A549 (cell line): ENCODE measurements at regions not wholly inside any gene's neighbourhood (a gene's known extent, or its start where the extent isn't known, plus 50 kb on each side); places are given as distances from the start of the nearest gene placed in this dataset.

Experiments
- ATAC-seq, 2 experiments: fragments of 200-7000 bp in 1 of 2; fragments of >200 bp in 1 of 2; cut with Nextera tagmentation in 1 of 2; cut with Tn5 transposase in 1 of 2; 3 replicates each; pipeline versions ENCODE4 v1.8.0 to v1.9.1; 2018 to 2020; ENCODE audit warnings: mild to moderate bottlenecking in 1 of 2, moderate library complexity in 1 of 2
- CTCF ChIA-PET: fragments of 300-600 bp; sonication (Branson Sonifier 250); formaldehyde crosslinking; extraction: SDS; loops from one replicate; lab custom pipeline; 2021; ENCODE audit warnings: antibody characterized with exemption, inconsistent platforms; lab: Yijun Ruan, JAX
- POLR2A ChIA-PET: fragments of 350-600 bp; formaldehyde crosslinking; extraction: SDS; loops from one replicate; lab custom pipeline; 2021; ENCODE audit warnings: antibody characterized with exemption, inconsistent platforms; lab: Yijun Ruan, JAX
- DNase-seq, 2 experiments: peaks; one replicate each; pipeline versions ENCODE4 v3.0.0 to v3.0.0-alpha.2; 2011 to 2016; ENCODE audit warnings: low read depth in 1 of 2, low spot score in 1 of 2
- FAIRE-seq: peaks from 2 replicates; lab custom pipeline; 2011; peaks lifted over from hg19 to GRCh38; lab: Jason Lieb, UNC
- H3K27ac ChIP-seq, 2 experiments: fragments of >200 bp; sonication (Bioruptor Twin); formaldehyde crosslinking; 3 replicates each; pipeline ENCODE4 v1.5.1; 2016 to 2017
- H3K4me1 ChIP-seq: fragments of >200 bp; sonication (Bioruptor Twin); formaldehyde crosslinking; 3 replicates; pipeline ENCODE4 v1.6.1; 2016
- H3K4me2 ChIP-seq: fragments of >200 bp; sonication (Bioruptor Twin); formaldehyde crosslinking; 3 replicates; pipeline ENCODE4 v1.6.1; 2016
- H3K4me3 ChIP-seq: fragments of >200 bp; sonication (Bioruptor Twin); formaldehyde crosslinking; 3 replicates; pipeline ENCODE4 v1.5.1; 2016
- H3K9me3 ChIP-seq: fragments of >200 bp; sonication (Bioruptor Twin); formaldehyde crosslinking; 3 replicates; pipeline ENCODE4 v1.6.1; 2016
- BHLHE40 ChIP-seq: IDR thresholded peaks from 2 replicates; pipeline ENCODE4 v1.6.1; 2012; ENCODE audit warnings: low read depth, low read length, inconsistent platforms
- CBX8 ChIP-seq: fragments of 200-600 bp; sonication (generic); IDR thresholded peaks from 2 replicates; pipeline ENCODE4 v1.6.1; 2016
- CEBPB ChIP-seq, 2 experiments: fragments of >200 bp in 1 of 2; sonication (Bioruptor Twin) in 1 of 2; formaldehyde crosslinking in 1 of 2; IDR thresholded peaks; 2 replicates each; pipeline ENCODE4 v1.6.1; 2012 to 2016
- ESRRA ChIP-seq: fragments of 150-350 bp; IDR thresholded peaks from 2 replicates; pipeline ENCODE4 v1.6.1; 2014; ENCODE audit warnings: mild to moderate bottlenecking, low read length, borderline replicate concordance
- FOXS1 ChIP-seq: fragments of 250-450 bp; sonication (Bioruptor Pico); IDR thresholded peaks from 2 replicates; pipeline ENCODE4 v1.5.0; 2020; ENCODE audit warnings: mild to moderate bottlenecking, moderate library complexity
- HDAC2 ChIP-seq: fragments of 200-600 bp; sonication (generic); IDR thresholded peaks from 2 replicates; pipeline ENCODE4 v1.6.1; 2016
- HEYL ChIP-seq: fragments of 250-450 bp; sonication (Bioruptor Pico); IDR thresholded peaks from 2 replicates; pipeline ENCODE4 v1.8.0; 2021; ENCODE audit warnings: mild to moderate bottlenecking, moderate library complexity
- HOXA7 ChIP-seq: fragments of 250-450 bp; sonication (Bioruptor Pico); IDR thresholded peaks from 2 replicates; pipeline ENCODE4 v1.5.0; 2020; ENCODE audit warnings: mild to moderate bottlenecking, moderate library complexity
- HOXB13 ChIP-seq: fragments of 250-450 bp; sonication (Bioruptor Pico); IDR thresholded peaks from 2 replicates; pipeline ENCODE4 v1.5.0; 2020; ENCODE audit warnings: low read depth, mild to moderate bottlenecking, moderate library complexity
- HOXB5 ChIP-seq: fragments of 250-450 bp; sonication (Bioruptor Pico); IDR thresholded peaks from 2 replicates; pipeline ENCODE4 v1.5.0; 2020; ENCODE audit warnings: mild to moderate bottlenecking, moderate library complexity
- JUN ChIP-seq, 2 experiments: fragments of >200 bp; sonication (Bioruptor Twin); formaldehyde crosslinking; IDR thresholded peaks; 2 replicates in 1 of 2; 3 replicates in 1 of 2; pipeline ENCODE4 v1.6.1; 2016 to 2017
- KDM1A ChIP-seq: fragments of 200-600 bp; sonication (generic); IDR thresholded peaks from 2 replicates; pipeline ENCODE4 v1.6.1; 2016; ENCODE audit warnings: low read depth, mild to moderate bottlenecking
- KDM5A ChIP-seq: fragments of 200-600 bp; sonication (generic); IDR thresholded peaks from 2 replicates; pipeline ENCODE4 v1.6.1; 2016; ENCODE audit warnings: antibody characterized with exemption, mild to moderate bottlenecking
- MAFK ChIP-seq: fragments of 450-650 bp; IDR thresholded peaks from 2 replicates; pipeline ENCODE4 v1.6.1; 2014; ENCODE audit not compliant: partially characterized antibody
- MAZ ChIP-seq: fragments of 150-350 bp; IDR thresholded peaks from 2 replicates; pipeline ENCODE4 v1.6.1; 2014; ENCODE audit warnings: antibody characterized with exemption, low read depth, low read length, borderline replicate concordance
- NFE2L2 ChIP-seq: fragments of 150-350 bp; conservative IDR thresholded peaks from 2 replicates; pipeline ENCODE4 v1.6.1; 2014; ENCODE audit warnings: low read length
- POLR2A ChIP-seq: IDR thresholded peaks from 2 replicates; pipeline ENCODE4 v1.6.1; 2012; ENCODE audit warnings: mild to moderate bottlenecking, low read length
- RARB ChIP-seq: fragments of 250-450 bp; sonication (Bioruptor Pico); IDR thresholded peaks from 2 replicates; pipeline ENCODE4 v1.8.0; 2021; ENCODE audit warnings: mild to moderate bottlenecking, moderate library complexity
- RCOR1 ChIP-seq: fragments of 150-350 bp; IDR thresholded peaks from 2 replicates; pipeline ENCODE4 v1.6.1; 2014; ENCODE audit warnings: antibody characterized with exemption, low read length, low read depth
- RFX5 ChIP-seq: fragments of 450-650 bp; IDR thresholded peaks from 2 replicates; pipeline ENCODE4 v1.7.1; 2014; ENCODE audit warnings: antibody characterized with exemption, mild to moderate bottlenecking, moderate library complexity
- RNF2 ChIP-seq: fragments of 200-600 bp; sonication (generic); IDR thresholded peaks from 2 replicates; pipeline ENCODE4 v1.6.1; 2016; ENCODE audit warnings: low read depth, mild to moderate bottlenecking, antibody characterized with exemption, moderate library complexity, borderline replicate concordance
- SMC3 ChIP-seq: fragments of >200 bp; sonication (Bioruptor Twin); formaldehyde crosslinking; IDR thresholded peaks from 3 replicates; pipeline ENCODE4 v1.6.1; 2018; ENCODE audit warnings: inconsistent platforms
- SREBF2 ChIP-seq: fragments of 450-650 bp; IDR thresholded peaks from 2 replicates; pipeline ENCODE4 v1.6.1; 2014; ENCODE audit warnings: mild to moderate bottlenecking, moderate library complexity
- TFCP2L1 ChIP-seq: fragments of 250-450 bp; sonication (Bioruptor Pico); IDR thresholded peaks from 2 replicates; pipeline ENCODE4 v1.5.0; 2021; ENCODE audit warnings: mild to moderate bottlenecking
- TP53 ChIP-seq: fragments of 250-450 bp; sonication (Bioruptor Pico); IDR thresholded peaks from 2 replicates; pipeline ENCODE4 v1.5.0; 2021; ENCODE audit warnings: mild to moderate bottlenecking, moderate library complexity
- ZFP36 ChIP-seq: fragments of 450-650 bp; IDR thresholded peaks from 2 replicates; pipeline ENCODE4 v1.6.1; 2014; ENCODE audit warnings: borderline replicate concordance; ENCODE audit not compliant: partially characterized antibody
- WGBS: methylation state at CpG from one replicate; pipeline ENCODE4 v1.1.6; 2017; ENCODE audit errors: missing lambda C conversion rate; 5-methylcytosine and 5-hydroxymethylcytosine counted together
- TF ChIP-seq, protein P1 (sequence below): fragments of 200-600 bp; sonication (generic); IDR thresholded peaks from 2 replicates; pipeline ENCODE4 v1.6.1; 2016; ENCODE audit warnings: antibody characterized with exemption, mild to moderate bottlenecking, moderate library complexity
- TF ChIP-seq, protein P2 (sequence below): fragments of 250-450 bp; sonication (Bioruptor Pico); IDR thresholded peaks from 2 replicates; pipeline ENCODE4 v1.5.0; 2020; ENCODE audit warnings: low read depth, mild to moderate bottlenecking, moderate library complexity
- TF ChIP-seq, protein P3 (sequence below): IDR thresholded peaks from 2 replicates; pipeline ENCODE4 v1.6.1; 2012
- TF ChIP-seq, protein P4 (sequence below): fragments of 250-450 bp; sonication (Bioruptor Pico); IDR thresholded peaks from 2 replicates; pipeline ENCODE4 v1.5.0; 2021; ENCODE audit warnings: mild to moderate bottlenecking, moderate library complexity, borderline replicate concordance
- TF ChIP-seq, protein P5 (sequence below): IDR thresholded peaks from 2 replicates; pipeline ENCODE4 v1.6.1; 2012

DNA sequence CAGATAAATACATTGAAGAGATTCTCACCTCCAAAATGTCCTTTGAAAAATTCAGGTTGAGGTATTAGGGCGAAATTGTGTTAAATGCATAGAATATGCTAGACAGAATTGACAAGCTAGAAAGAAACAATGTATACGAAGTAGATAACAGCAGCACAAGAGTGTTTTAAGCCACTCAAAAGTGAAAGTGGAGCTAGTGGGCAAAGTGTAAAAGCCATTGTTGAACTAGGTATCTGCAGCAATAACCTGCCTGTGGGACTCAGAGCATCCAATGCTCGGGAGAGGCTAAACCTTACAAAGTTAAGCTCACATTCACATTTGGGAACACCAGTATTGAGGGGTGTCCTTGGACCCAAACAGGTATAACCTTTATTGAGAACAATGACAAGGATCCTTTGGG lies 180.6 kb upstream of the TMPO start:
- Histone ChIP-seq H3K9me3 (no peaks in the 10 kb centered on the region), H3K27ac (no peak overlapping the region), H3K4me1 (no peaks in the 10 kb centered on the region), H3K4me2 (no peak overlapping the region), H3K4me3 (no peak overlapping the region)
- ChIA-PET CTCF (interaction anchor here (1.0 kb wide), 1 partner anchor 315 kb away, joined by 3 read pairs; no protein-coding TSS in a partner anchor), POLR2A (no interaction called here)
- 11% methylated on average over 3 of the region's 3 CpGs for WGBS
- FAIRE-seq: no peak
- no peak for ATAC-seq
- DNase-seq: no peak
- TF ChIP-seq SMC3 (no peak), CEBPB (IDR thresholded peaks at IDR 0.05) (no peak), ESRRA (no peak), MAZ (no peak), TP53 (CRISPR knock-in tag) (no peak), MAFK (no peak), HOXA7 (CRISPR knock-in tag) (no peak), HDAC2 (no peak), RFX5 (no peak), KDM5A (no peak), SREBF2 (no peak), JUN (IDR thresholded peaks at IDR 0.05) (no peak), RARB (CRISPR knock-in tag) (no peak), NFE2L2 (no peak)
- TF ChIP-seq, protein P1, sequence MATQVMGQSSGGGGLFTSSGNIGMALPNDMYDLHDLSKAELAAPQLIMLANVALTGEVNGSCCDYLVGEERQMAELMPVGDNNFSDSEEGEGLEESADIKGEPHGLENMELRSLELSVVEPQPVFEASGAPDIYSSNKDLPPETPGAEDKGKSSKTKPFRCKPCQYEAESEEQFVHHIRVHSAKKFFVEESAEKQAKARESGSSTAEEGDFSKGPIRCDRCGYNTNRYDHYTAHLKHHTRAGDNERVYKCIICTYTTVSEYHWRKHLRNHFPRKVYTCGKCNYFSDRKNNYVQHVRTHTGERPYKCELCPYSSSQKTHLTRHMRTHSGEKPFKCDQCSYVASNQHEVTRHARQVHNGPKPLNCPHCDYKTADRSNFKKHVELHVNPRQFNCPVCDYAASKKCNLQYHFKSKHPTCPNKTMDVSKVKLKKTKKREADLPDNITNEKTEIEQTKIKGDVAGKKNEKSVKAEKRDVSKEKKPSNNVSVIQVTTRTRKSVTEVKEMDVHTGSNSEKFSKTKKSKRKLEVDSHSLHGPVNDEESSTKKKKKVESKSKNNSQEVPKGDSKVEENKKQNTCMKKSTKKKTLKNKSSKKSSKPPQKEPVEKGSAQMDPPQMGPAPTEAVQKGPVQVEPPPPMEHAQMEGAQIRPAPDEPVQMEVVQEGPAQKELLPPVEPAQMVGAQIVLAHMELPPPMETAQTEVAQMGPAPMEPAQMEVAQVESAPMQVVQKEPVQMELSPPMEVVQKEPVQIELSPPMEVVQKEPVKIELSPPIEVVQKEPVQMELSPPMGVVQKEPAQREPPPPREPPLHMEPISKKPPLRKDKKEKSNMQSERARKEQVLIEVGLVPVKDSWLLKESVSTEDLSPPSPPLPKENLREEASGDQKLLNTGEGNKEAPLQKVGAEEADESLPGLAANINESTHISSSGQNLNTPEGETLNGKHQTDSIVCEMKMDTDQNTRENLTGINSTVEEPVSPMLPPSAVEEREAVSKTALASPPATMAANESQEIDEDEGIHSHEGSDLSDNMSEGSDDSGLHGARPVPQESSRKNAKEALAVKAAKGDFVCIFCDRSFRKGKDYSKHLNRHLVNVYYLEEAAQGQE: no peak
- TF ChIP-seq, protein P2, sequence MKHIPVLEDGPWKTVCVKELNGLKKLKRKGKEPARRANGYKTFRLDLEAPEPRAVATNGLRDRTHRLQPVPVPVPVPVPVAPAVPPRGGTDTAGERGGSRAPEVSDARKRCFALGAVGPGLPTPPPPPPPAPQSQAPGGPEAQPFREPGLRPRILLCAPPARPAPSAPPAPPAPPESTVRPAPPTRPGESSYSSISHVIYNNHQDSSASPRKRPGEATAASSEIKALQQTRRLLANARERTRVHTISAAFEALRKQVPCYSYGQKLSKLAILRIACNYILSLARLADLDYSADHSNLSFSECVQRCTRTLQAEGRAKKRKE (CRISPR knock-in tag): no peak
- TF ChIP-seq, protein P3, sequence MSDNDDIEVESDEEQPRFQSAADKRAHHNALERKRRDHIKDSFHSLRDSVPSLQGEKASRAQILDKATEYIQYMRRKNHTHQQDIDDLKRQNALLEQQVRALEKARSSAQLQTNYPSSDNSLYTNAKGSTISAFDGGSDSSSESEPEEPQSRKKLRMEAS: no peak

DNA sequence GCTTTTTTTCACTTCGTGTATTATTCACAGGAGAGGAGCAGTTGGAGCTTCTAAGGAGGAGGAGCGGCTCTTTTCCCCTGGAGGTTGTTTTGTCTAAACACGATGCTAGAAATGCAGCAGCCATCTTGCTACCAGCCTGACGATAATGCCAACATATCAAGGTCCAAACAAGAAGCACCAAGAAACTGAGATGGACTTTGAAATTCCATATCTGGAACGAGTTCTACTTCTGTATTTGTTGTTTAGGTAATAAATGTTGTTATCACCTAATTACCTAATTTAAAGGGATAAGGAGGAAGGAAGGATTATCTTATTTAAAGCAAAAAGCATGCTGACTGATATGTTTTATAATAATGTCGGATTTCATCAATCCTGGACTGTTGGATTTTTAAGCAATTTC lies 174.4 kb upstream of the TMPO start:
- H3K4me1 ChIP-seq: no peaks in the 10 kb centered on the region
- H3K4me3 ChIP-seq: no peak overlapping the region
- no peak overlapping the region for H3K4me2 ChIP-seq
- 39% methylated on average over 6 of the region's 6 CpGs for WGBS
- H3K9me3 ChIP-seq: no peaks in the 10 kb centered on the region
- H3K27ac ChIP-seq: no peak overlapping the region
- ATAC-seq (no peak), FAIRE-seq (no peak), DNase-seq (no peak)
- POLR2A ChIA-PET: no interaction called here
- TF ChIP-seq, protein P4, sequence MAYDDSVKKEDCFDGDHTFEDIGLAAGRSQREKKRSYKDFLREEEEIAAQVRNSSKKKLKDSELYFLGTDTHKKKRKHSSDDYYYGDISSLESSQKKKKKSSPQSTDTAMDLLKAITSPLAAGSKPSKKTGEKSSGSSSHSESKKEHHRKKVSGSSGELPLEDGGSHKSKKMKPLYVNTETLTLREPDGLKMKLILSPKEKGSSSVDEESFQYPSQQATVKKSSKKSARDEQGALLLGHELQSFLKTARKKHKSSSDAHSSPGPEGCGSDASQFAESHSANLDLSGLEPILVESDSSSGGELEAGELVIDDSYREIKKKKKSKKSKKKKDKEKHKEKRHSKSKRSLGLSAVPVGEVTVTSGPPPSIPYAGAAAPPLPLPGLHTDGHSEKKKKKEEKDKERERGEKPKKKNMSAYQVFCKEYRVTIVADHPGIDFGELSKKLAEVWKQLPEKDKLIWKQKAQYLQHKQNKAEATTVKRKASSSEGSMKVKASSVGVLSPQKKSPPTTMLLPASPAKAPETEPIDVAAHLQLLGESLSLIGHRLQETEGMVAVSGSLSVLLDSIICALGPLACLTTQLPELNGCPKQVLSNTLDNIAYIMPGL (CRISPR knock-in tag): no peak
- TF ChIP-seq KDM1A (no peak), POLR2A (no peak), ESRRA (no peak), TP53 (CRISPR knock-in tag) (no peak), TFCP2L1 (CRISPR knock-in tag) (no peak), HOXB5 (CRISPR knock-in tag) (no peak), RARB (CRISPR knock-in tag) (no peak), HOXB13 (CRISPR knock-in tag) (no peak), BHLHE40 (no peak), RCOR1 (no peak), FOXS1 (no peak), ZFP36 (no peak), RNF2 (no peak), NFE2L2 (no peak), HEYL (no peak), CBX8 (no peak)
- TF ChIP-seq, protein P5, sequence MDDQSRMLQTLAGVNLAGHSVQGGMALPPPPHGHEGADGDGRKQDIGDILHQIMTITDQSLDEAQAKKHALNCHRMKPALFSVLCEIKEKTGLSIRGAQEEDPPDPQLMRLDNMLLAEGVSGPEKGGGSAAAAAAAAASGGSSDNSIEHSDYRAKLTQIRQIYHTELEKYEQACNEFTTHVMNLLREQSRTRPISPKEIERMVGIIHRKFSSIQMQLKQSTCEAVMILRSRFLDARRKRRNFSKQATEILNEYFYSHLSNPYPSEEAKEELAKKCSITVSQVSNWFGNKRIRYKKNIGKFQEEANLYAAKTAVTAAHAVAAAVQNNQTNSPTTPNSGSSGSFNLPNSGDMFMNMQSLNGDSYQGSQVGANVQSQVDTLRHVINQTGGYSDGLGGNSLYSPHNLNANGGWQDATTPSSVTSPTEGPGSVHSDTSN: no peak
- CTCF ChIA-PET: interaction anchor here (0.7 kb wide), 1 partner anchor 1384 kb away, joined by 3 read pairs; no protein-coding TSS in a partner anchor
